Astrocyte of the cerebellum (primary cell): ENCODE measurements at regions not wholly inside any gene's neighbourhood (a gene's known extent, or its start where the extent isn't known, plus 50 kb on each side); places are given as distances from the start of the nearest gene placed in this dataset.

Experiments
- DNase-seq: peaks from one replicate; pipeline ENCODE4 v3.0.0-alpha.2; 2011; ENCODE audit warnings: low read depth
- H3K4me3 ChIP-seq: 2 replicates; pipeline ENCODE4 v1.5.1; 2011; ENCODE audit warnings: mild to moderate bottlenecking, low read depth, low read length, moderate library complexity
- in situ Hi-C: cut with HindIII; loops from 2 replicates; pipeline ENCODE4 v1.10.0; 2017; ENCODE audit warnings: low sequenced_read_pairs
- TF ChIP-seq, protein P1 (sequence below): IDR thresholded peaks from 2 replicates; pipeline ENCODE4 v1.5.1; 2012; ENCODE audit warnings: low read length, low read depth, moderate library complexity, mild to moderate bottlenecking; ENCODE audit errors: missing control alignments

GRCh38 chr4:175051974-175052373, 133.8 kb downstream of the ADAM29 start:
- DNase-seq = no peak
- in situ Hi-C loops = no loop called here
- TF ChIP-seq, protein P1, sequence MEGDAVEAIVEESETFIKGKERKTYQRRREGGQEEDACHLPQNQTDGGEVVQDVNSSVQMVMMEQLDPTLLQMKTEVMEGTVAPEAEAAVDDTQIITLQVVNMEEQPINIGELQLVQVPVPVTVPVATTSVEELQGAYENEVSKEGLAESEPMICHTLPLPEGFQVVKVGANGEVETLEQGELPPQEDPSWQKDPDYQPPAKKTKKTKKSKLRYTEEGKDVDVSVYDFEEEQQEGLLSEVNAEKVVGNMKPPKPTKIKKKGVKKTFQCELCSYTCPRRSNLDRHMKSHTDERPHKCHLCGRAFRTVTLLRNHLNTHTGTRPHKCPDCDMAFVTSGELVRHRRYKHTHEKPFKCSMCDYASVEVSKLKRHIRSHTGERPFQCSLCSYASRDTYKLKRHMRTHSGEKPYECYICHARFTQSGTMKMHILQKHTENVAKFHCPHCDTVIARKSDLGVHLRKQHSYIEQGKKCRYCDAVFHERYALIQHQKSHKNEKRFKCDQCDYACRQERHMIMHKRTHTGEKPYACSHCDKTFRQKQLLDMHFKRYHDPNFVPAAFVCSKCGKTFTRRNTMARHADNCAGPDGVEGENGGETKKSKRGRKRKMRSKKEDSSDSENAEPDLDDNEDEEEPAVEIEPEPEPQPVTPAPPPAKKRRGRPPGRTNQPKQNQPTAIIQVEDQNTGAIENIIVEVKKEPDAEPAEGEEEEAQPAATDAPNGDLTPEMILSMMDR = no peak

GRCh38 chr4:175054980-175055379, 136.8 kb downstream of the ADAM29 start:
- TF ChIP-seq, protein P1 = no peak
- DNase-seq = no peak
- in situ Hi-C loops = no loop called here
- H3K4me3 ChIP-seq = no peak overlapping the region

More at GRCh38 chr4:175051974-175052373, 133.8 kb downstream of the ADAM29 start:
- no peak overlapping the region for H3K4me3 ChIP-seq

DNA sequence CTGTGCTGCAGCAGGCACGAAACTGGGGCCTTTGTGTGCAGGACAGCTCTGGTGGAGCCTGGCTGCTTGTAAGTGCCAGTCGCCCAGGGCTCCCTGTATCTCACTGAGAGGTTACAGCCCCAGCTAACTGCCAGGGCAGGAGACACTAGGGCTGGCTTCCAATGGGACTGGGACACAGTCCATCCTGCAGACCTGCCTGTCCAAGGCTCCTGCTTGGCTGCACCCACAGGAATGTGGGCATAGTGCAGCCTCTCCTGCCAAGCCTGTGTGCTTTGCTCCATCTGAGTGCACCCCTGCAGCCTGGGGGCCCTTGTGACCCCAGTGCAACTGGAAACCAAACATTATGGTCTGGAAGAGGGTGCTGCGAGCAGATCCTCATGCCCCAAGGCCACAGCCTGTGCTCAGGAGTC, 144.0 kb downstream of the ADAM29 start:
- in situ Hi-C loops = no loop called here
- TF ChIP-seq, protein P1 = no peak
- H3K4me3 ChIP-seq = no peak overlapping the region
- no peak for DNase-seq

DNA sequence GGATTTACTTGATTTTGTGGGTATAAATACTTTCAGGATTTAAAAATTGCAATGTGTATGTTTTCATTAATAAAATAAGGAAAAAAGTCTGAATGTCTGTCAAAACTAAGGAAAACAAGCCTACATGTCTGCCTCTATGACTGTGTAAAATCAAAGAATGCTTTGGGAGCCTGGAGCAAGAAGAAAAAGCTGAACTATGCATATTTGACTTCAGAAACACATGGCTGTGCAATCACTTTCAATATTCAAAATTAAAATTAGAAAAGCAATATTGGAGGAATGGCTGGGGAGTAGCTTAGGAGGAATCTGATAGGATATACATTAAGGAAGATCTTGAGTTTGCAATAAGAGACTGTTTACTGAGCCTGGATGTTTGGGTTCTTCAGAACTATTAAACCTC, 147.1 kb downstream of the ADAM29 start:
- H3K4me3 ChIP-seq = no peak overlapping the region
- in situ Hi-C loops = no loop called here
- no peak for DNase-seq
- TF ChIP-seq, protein P1 = no peak

- no peak for DNase-seq
- no peak overlapping the region for H3K4me3 ChIP-seq
- TF ChIP-seq, protein P1 = no peak
- in situ Hi-C loops = no loop called here
Measured at GRCh38 chr4:175066923-175067627, 148.9 kb downstream of the ADAM29 start.

DNA sequence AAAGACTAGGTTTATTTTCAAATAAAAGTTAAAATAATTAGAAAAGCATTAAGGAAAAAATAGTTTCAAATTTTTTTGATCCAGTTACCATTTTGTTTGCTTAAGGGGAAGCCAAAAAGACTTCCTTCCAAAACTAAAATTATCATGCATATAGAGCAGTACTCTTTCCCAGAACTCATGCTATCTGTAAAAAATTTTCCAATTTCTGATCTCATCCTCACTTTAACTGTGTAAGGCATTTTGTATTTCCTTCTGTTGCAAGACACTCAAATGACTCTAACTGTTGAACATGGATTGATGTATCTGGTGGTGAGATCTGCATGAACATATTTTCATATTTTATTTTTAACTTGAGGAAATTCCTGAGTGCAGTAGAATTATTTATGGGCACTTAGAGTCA, 150.1 kb downstream of the ADAM29 start:
- no peak for DNase-seq
- in situ Hi-C loops = no loop called here
- TF ChIP-seq, protein P1 = no peak
- H3K4me3 ChIP-seq = no peak overlapping the region
